Activated CD4-positive, alpha-beta T cell treated with anti-CD3 and anti-CD28 coated beads, Interleukin-2, amount 10 ng/mL, durations not matched to agents 7 days and 5 days (primary cell): ENCODE measurements at regions not wholly inside any gene's neighbourhood (a gene's known extent, or its start where the extent isn't known, plus 50 kb on each side); places are given as distances from the start of the nearest gene placed in this dataset.
"Not testable (repeated sequence)": the region's sequence is repeated elsewhere in the genome, so short reads cannot be mapped to it uniquely, and the experiment has no call there.

Source experiments
- CTCF ChIA-PET: fragments of 350-600 bp; sonication (Branson Sonifier 250); formaldehyde crosslinking; loops from one replicate; lab custom pipeline; 2021; ENCODE audit warnings: antibody characterized with exemption; lab: Charles Lee
- POLR2A ChIA-PET: fragments of 350-600 bp; sonication (Branson Sonifier 250); formaldehyde crosslinking; loops from one replicate; lab custom pipeline; 2021; ENCODE audit warnings: antibody characterized with exemption; lab: Charles Lee
- DNase-seq: peaks from one replicate; pipeline ENCODE4 v3.0.0-alpha.2; 2020
- H3K27ac Mint-ChIP-seq: one replicate; pipeline ENCODE4 v1.8.0; 2021; ENCODE audit warnings: mild to moderate bottlenecking, moderate library complexity, mixed read lengths
- H3K27me3 Mint-ChIP-seq: one replicate; pipeline ENCODE4 v1.8.0; 2021; ENCODE audit warnings: mixed read lengths
- H3K36me3 Mint-ChIP-seq: one replicate; pipeline ENCODE4 v1.8.0; 2021; ENCODE audit warnings: low read depth, mixed read lengths
- H3K4me1 Mint-ChIP-seq: one replicate; pipeline ENCODE4 v1.8.0; 2021; ENCODE audit warnings: mixed read lengths
- H3K4me3 Mint-ChIP-seq: one replicate; pipeline ENCODE4 v1.8.0; 2021; ENCODE audit warnings: mild to moderate bottlenecking, moderate library complexity, mixed read lengths
- H3K9me3 Mint-ChIP-seq: one replicate; pipeline ENCODE4 v1.8.0; 2021; ENCODE audit warnings: mixed read lengths

DNA sequence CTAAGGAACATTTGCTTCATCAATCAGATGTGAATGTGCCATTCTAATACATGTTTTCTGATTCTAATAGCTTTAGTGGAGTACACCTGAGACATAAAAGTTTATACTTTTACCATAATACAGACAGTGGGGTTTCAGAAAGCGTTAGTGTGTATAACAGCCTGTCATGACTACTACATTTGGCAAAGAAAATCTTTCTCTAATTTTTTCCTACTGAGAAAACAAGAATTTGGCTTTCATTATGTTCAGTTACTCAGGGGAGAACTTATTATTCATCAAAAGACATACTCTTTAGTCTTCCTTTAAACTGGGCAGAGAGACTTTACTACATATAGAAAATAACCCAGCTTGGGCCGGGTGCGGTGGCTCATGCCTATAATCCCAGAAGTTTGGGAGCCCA lies 104.9 kb downstream of the PCDH18 start:
- ChIA-PET CTCF (no interaction called here), POLR2A (no interaction called here)
- Mint-ChIP-seq H3K9me3 (no peaks in the 10 kb centered on the region), H3K27me3 (no peaks in the 10 kb centered on the region), H3K4me1 (no peaks in the 10 kb centered on the region), H3K36me3 (no peaks in the 10 kb centered on the region), H3K27ac (no peak overlapping the region), H3K4me3 (no peak overlapping the region)
- no peak for DNase-seq

DNA sequence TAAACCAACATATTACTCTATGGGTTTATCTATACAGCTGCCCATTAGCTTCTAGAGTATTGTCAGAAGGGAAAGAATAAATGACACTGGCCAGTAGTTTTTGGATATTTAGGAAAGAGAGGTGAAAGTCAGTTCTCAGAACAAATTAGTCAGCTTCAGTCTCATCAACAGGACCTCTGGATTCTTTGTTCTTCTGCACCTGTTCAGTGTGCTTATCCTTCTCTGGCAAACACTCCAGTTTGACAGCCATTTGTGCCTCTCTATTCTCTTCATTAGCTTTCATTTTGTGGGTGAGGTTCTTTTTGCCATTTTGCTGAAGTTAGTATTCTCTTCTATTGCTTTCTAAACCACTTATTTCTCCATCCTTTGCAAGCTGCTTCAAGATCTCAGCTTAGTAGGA lies 107.0 kb downstream of the PCDH18 start:
- H3K36me3 Mint-ChIP-seq = no peaks in the 10 kb centered on the region
- ChIA-PET POLR2A (no interaction called here), CTCF (no interaction called here)
- no peak for DNase-seq
- no peak overlapping the region for H3K27ac Mint-ChIP-seq
- no peaks in the 10 kb centered on the region for H3K4me1 Mint-ChIP-seq
- H3K9me3 Mint-ChIP-seq = peaks cover 5% of the 10 kb centered on the region
- H3K4me3 Mint-ChIP-seq = no peak overlapping the region
- no peaks in the 10 kb centered on the region for H3K27me3 Mint-ChIP-seq

DNA sequence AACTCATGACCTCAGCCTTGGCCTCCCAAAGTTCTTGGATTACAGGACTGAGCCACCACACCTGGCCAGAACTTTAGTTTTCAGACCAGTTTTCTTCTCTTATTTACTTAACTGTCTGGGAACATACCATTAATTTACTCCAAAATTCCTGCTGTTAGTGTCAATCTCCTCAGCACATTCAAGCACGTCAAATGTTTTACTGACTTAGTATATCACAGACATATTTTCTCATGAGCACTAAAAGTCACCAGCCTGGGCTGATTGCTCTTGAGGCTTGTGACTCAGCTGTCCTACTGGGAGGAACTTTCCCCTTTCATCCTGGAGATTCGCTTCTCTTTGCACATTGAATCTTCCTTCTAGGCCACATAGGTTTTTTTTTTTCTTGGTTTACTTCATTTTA lies 109.6 kb downstream of the PCDH18 start:
- peaks cover 5% of the 10 kb centered on the region for H3K9me3 Mint-ChIP-seq
- ChIA-PET CTCF (no interaction called here), POLR2A (no interaction called here)
- no peaks in the 10 kb centered on the region for H3K27me3 Mint-ChIP-seq
- DNase-seq = no peak
- H3K36me3 Mint-ChIP-seq = no peaks in the 10 kb centered on the region
- no peaks in the 10 kb centered on the region for H3K4me1 Mint-ChIP-seq
- no peak overlapping the region for H3K27ac Mint-ChIP-seq
- no peak overlapping the region for H3K4me3 Mint-ChIP-seq

DNA sequence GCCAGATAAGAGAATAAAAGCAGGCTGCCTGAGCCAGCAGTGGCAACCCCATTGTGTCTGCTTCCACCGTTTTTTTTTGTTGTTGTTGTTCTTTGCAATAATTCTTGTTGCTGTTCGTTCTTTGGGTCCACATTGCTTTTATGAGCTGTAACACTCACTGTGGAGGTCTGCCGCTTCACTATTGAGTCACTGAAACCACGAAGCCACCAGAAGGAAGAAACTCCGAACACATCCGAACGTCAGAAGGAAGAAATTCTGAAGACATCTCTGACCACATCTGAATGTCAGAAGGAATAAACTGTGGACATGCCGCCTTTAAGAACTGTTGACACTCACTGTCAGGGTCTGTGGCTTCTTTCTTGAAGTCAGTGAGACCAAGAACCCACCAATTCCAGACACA lies 110.5 kb downstream of the PCDH18 start:
- ChIA-PET CTCF (no interaction called here), POLR2A (no interaction called here)
- peaks cover 5% of the 10 kb centered on the region for H3K9me3 Mint-ChIP-seq
- H3K4me1 Mint-ChIP-seq = no peaks in the 10 kb centered on the region
- DNase-seq = no peak
- H3K27ac Mint-ChIP-seq = no peak overlapping the region
- no peaks in the 10 kb centered on the region for H3K27me3 Mint-ChIP-seq
- H3K4me3 Mint-ChIP-seq = no peak overlapping the region
- H3K36me3 Mint-ChIP-seq = no peaks in the 10 kb centered on the region

DNA sequence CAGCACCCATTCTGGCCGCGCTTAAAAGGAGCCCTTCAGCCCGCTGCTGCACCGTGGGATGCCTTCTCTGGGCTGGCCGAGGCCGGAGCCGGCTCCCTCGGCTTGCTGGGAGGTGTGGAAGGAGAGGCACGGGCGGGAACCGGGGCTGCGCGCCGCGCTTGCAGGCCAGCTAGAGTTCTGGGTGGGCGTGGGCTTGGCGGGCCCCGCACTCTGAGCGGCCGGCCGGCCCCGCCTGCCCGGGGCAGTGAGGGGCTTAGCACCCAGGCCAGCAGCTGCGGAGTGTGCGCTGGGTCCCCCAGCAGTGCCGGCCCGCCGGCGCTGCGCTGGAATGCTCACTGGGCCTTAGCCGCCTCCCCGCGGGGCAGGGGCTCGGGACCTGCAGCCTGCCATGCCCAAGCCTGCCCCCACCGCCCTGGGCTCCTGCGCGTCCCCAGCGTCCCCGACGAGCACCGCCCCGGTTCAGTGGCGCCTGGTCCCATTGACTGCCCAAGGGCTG lies 111.3 kb downstream of the PCDH18 start:
- DNase-seq = no peak
- ChIA-PET POLR2A (no interaction called here), CTCF (no interaction called here)
- no peaks in the 10 kb centered on the region for H3K27me3 Mint-ChIP-seq
- H3K4me3 Mint-ChIP-seq = no peak overlapping the region
- peaks cover 8% of the 10 kb centered on the region for H3K9me3 Mint-ChIP-seq
- no peak overlapping the region for H3K27ac Mint-ChIP-seq
- no peaks in the 10 kb centered on the region for H3K4me1 Mint-ChIP-seq
- no peaks in the 10 kb centered on the region for H3K36me3 Mint-ChIP-seq

DNA sequence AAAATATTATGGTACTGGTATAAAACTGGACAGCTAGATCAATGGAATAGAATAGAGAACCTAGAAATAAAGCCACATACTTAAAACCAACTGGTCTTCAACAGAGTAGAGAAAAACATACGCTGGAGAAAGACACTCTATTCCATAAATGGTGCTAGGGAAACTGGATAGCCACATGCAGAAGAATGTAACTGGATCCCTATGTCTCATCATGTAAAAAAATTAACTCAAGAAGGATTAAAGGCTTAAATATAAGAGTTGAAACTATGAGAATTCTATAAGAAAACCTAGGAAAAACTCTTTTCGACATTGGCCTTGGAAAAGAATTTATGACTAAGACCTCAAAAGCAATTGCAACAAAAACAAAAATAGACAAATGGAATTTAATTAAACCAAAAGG lies 114.6 kb downstream of the PCDH18 start:
- no peaks in the 10 kb centered on the region for H3K36me3 Mint-ChIP-seq
- ChIA-PET CTCF (no interaction called here), POLR2A (no interaction called here)
- peaks cover 10% of the 10 kb centered on the region for H3K9me3 Mint-ChIP-seq
- no peaks in the 10 kb centered on the region for H3K27me3 Mint-ChIP-seq
- no peak for DNase-seq
- no peak overlapping the region for H3K4me3 Mint-ChIP-seq
- H3K27ac Mint-ChIP-seq = no peak overlapping the region
- H3K4me1 Mint-ChIP-seq = no peaks in the 10 kb centered on the region

DNA sequence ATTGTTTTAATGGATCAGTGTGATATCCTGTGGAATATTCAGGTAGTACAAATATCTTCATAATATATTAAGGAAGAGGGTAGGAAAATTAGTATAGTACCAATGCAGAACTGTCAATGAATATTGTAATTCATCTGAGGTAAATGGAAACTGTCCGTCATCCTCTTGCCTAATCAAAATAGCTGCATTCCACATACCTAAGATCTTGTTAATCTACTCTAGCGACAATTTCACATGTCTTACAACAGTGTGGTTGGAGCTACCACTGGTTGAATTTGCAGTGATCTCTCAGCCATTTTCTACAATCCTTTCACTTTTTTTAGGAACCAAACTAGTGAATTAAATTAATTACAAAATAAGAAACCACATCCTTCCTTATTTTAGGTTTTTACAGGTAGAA lies 117.5 kb downstream of the PCDH18 start:
- peaks cover 5% of the 10 kb centered on the region for H3K9me3 Mint-ChIP-seq
- ChIA-PET POLR2A (no interaction called here), CTCF (no interaction called here)
- no peaks in the 10 kb centered on the region for H3K36me3 Mint-ChIP-seq
- no peaks in the 10 kb centered on the region for H3K27me3 Mint-ChIP-seq
- H3K4me1 Mint-ChIP-seq = no peaks in the 10 kb centered on the region
- H3K27ac Mint-ChIP-seq = no peak overlapping the region
- DNase-seq = no peak
- H3K4me3 Mint-ChIP-seq = no peak overlapping the region

DNA sequence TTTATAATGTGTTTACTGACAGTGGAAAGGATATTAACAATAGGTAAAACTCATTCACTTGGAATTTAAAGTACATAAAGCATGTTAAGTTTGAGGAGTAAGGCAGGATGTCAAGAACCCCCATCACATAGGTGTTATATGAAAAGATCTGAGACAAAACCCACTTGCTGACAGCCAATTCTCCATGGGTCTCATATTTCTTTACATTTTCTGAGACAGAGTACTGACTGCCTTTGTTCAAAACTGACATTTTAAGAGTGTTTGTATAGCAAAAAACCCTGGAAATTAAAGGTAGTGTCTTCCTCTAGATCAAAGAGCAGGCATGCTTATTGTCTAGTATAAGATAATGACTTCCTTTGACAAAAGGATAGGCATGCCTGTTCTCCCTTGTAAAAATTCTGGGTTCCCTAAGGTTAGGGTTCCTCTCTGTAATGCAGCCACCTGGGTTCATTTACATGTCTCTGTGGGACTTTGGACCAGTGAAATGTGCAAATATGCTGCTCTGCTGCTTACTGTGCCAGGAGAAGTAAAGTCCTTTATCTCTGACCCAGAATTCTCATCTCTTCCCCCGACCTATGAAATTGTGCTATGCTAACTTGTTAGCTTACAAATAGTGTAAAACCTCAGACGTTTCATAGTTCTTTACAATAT lies 123.6 kb downstream of the PCDH18 start:
- Mint-ChIP-seq H3K4me1 (no peaks in the 10 kb centered on the region), H3K4me3 (no peak overlapping the region), H3K36me3 (no peaks in the 10 kb centered on the region), H3K27me3 (no peaks in the 10 kb centered on the region), H3K27ac (no peak overlapping the region), H3K9me3 (no peaks in the 10 kb centered on the region)
- ChIA-PET POLR2A (no interaction called here), CTCF (no interaction called here)
- no peak for DNase-seq

DNA sequence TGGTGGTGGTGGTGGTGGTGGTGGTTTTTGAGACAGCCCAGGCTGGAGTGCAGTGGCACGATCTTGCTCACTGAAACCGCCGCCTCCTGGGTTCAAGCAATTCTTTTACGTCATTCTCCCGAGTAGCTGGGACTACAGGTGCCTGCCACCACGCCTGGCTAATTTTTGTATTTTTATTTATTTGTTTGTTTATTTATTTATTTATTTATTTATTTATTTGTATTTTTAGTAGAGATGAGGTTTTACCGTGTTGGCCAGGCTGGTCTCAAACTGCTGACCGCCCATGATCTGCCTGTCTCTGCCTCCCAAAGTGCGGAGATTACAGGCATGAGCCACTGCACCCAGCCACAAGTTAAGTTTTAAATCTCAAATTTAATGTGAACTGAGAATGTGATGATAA lies 126.5 kb downstream of the PCDH18 start:
- H3K36me3 Mint-ChIP-seq, H3K27me3 Mint-ChIP-seq, CTCF ChIA-PET, H3K4me3 Mint-ChIP-seq, H3K27ac Mint-ChIP-seq, H3K4me1 Mint-ChIP-seq, H3K9me3 Mint-ChIP-seq, POLR2A ChIA-PET, DNase-seq: not testable (repeated sequence)

DNA sequence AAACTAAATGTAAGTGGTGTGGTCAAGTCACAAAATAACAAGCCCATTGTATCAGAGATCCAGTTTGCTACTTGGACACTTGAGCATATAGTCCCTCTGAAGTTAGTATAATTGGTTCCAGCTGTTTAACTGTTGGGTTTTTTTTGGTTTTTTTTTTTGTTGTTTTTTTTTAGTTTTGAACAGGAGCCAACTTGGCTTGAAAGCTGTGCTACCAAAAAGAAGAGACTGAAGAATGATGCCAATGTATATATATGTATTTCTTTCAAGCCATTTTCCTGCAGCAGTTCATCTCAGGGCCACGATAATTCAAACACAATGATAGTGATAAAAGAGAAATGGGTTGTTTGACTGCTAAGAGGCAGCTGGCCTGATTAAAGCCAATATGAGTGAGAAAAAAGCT lies 138.3 kb downstream of the PCDH18 start:
- no peak for DNase-seq
- ChIA-PET POLR2A (no interaction called here), CTCF (interaction anchor here (1.1 kb wide), 1 partner anchor 81 kb away, joined by 3 read pairs; no protein-coding TSS in a partner anchor)
- Mint-ChIP-seq H3K4me1 (no peaks in the 10 kb centered on the region), H3K4me3 (no peak overlapping the region), H3K36me3 (no peaks in the 10 kb centered on the region), H3K27me3 (no peaks in the 10 kb centered on the region), H3K27ac (no peak overlapping the region), H3K9me3 (no peaks in the 10 kb centered on the region)

DNA sequence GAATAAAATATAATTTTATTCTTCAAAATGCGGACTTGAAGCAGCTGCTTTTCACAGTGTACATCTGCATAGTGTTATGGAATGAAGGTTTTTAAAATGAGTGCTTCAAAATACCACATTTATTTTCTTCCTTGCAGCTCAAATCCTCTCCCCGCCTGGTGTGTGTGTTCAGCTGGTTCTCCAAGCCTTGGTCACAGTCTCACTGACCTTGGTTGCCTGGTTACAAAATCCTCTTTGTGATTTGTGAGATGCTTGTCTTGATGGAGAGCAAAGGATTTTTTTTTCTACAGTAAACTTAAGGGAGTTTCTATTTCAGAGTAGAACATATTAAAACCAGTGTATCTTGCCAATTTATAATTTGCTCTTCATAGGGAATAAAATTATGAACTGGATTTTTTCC lies 139.2 kb downstream of the PCDH18 start:
- H3K36me3 Mint-ChIP-seq = no peaks in the 10 kb centered on the region
- H3K27me3 Mint-ChIP-seq = no peaks in the 10 kb centered on the region
- ChIA-PET CTCF (no interaction called here), POLR2A (no interaction called here)
- H3K4me3 Mint-ChIP-seq = no peak overlapping the region
- H3K27ac Mint-ChIP-seq = no peak overlapping the region
- DNase-seq = no peak
- H3K9me3 Mint-ChIP-seq = no peaks in the 10 kb centered on the region
- H3K4me1 Mint-ChIP-seq = no peaks in the 10 kb centered on the region

DNA sequence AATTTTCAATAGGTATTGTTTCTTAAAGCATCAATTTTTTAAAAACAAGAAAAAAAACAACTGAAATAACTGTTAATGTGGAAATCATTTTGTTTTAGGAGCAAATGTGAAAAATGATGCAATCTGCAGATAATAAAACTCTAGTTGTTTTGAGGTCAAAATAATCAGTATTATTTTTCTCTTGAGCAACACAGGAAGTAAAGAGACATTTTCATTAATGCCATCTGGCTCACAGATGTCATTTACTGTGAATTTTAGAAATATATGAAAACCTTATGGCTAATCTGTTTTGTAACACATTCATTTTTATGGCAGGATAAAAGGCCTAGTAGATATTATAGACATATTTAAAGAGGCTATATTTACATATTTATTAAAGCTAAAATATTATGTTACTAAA lies 141.6 kb downstream of the PCDH18 start:
- Mint-ChIP-seq H3K27me3 (no peaks in the 10 kb centered on the region), H3K4me1 (no peaks in the 10 kb centered on the region), H3K27ac (no peak overlapping the region), H3K4me3 (no peak overlapping the region), H3K9me3 (no peaks in the 10 kb centered on the region), H3K36me3 (no peaks in the 10 kb centered on the region)
- no peak for DNase-seq
- ChIA-PET POLR2A (no interaction called here), CTCF (no interaction called here)

DNA sequence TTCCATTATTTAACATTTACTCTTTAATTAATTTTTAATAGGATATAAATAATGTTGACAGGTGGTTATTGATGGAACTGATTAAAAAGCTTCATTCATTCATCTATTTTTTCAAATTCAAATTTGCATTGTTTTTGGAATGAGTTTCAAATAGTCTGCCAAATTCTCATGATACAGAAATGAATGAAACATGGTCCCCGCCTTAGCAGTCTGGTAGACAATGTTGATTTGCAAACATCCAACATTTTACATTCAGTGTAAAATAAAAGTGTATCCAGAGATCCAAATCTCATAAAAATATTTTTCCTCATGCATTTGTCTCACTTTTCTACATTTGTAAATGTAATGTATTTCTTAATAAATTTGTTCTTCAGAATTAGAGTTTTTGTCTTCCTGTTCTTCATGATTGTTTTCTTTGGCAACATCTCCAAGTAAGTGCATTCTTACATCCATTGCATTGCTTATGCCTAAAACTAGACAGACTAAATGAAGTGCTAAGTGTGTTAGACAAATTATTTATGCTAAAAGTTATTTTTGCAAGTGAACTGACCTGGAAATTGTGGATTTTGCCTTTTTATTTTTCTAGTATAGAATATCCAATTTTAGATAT lies 142.3 kb downstream of the PCDH18 start:
- Mint-ChIP-seq H3K4me1 (no peaks in the 10 kb centered on the region), H3K27me3 (no peaks in the 10 kb centered on the region), H3K36me3 (no peaks in the 10 kb centered on the region), H3K9me3 (no peaks in the 10 kb centered on the region), H3K4me3 (no peak overlapping the region), H3K27ac (no peak overlapping the region)
- CTCF ChIA-PET = no interaction called here
- DNase-seq = no peak
- POLR2A ChIA-PET = no interaction called here

DNA sequence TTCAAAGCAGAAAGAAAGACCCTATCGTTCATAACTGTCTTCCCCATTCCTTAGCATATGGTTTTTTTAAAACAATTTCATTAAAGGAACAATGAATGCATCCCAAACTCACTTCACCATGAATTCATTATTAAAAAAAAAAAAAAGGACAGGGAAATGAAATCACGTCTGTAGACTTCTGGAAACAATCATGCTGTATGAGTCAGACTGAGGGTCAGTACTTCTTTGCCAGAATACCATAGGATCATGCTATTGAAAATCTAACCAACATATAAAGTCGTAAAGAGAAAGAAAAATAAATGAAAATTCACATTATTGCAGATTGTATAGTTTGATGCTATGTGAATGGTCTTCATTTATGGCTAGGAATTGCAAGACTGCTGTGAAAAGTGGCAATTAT lies 144.4 kb downstream of the PCDH18 start:
- POLR2A ChIA-PET = no interaction called here
- Mint-ChIP-seq H3K9me3 (no peaks in the 10 kb centered on the region), H3K4me3 (no peak overlapping the region), H3K4me1 (no peaks in the 10 kb centered on the region), H3K27ac (no peak overlapping the region), H3K36me3 (no peaks in the 10 kb centered on the region), H3K27me3 (no peaks in the 10 kb centered on the region)
- CTCF ChIA-PET = no interaction called here
- no peak for DNase-seq
